ENCODE measurements at regions not wholly inside any gene's neighbourhood (a gene's known extent, or its start where the extent isn't known, plus 50 kb on each side); places are given as distances from the start of the nearest gene placed in this dataset.

GRCh38 chr4:31084806-31085416 lies 364.7 kb downstream of the PCDH7 start:
- no peak for TF ChIP-seq CTCF (IDR thresholded peaks at IDR 0.05 in 2 of 3, conservative IDR thresholded peaks at IDR 0.05 in 1 of 3; ENCODE audit: borderline replicate concordance in 1 of 3, insufficient read depth in 1 of 3, low read depth in 2 of 3, low read length in 2 of 3)
- TF ChIP-seq POLR2A (IDR thresholded peaks at IDR 0.05; ENCODE audit: borderline replicate concordance, extremely low read depth, insufficient read depth, insufficient read length): no peak
- no peak for TF ChIP-seq YY1 (IDR thresholded peaks at IDR 0.05; ENCODE audit: extremely low read depth, insufficient replicate concordance, low read depth, low read length)
- TF ChIP-seq REST (IDR thresholded peaks at IDR 0.05; ENCODE audit: low read depth): no peak
- TF ChIP-seq ZBTB33 (IDR thresholded peaks at IDR 0.05; ENCODE audit: extremely low read depth, insufficient replicate concordance, low read length): no peak
- TF ChIP-seq ZNF274 (IDR thresholded peaks at IDR 0.05; ENCODE audit: low read depth, low read length): no peak
- no peak for TF ChIP-seq ATF3 (IDR thresholded peaks at IDR 0.05)
- no peak; the same call in 1 of the 2 replicates for TF ChIP-seq POLR2AphosphoS5 (IDR thresholded peaks at IDR 0.05; ENCODE audit: low read depth, low read length)
- TF ChIP-seq EZH2 (IDR thresholded peaks at IDR 0.05): no peak
- peak; percentile 65 for TF ChIP-seq JUND (IDR thresholded peaks at IDR 0.05)
- peak; percentile 24; the same call in 1 of the 2 replicates for TF ChIP-seq SIN3A (IDR thresholded peaks at IDR 0.05; ENCODE audit: low read depth)
- TF ChIP-seq MAX (IDR thresholded peaks at IDR 0.05): 0 out of 2 replicates have a peak, but pooled peaks have one; percentile 4
- no peak for TF ChIP-seq EZH2phosphoT487 (IDR thresholded peaks at IDR 0.05; ENCODE audit: borderline replicate concordance)

Measured in HCT116 (cell line).